Activated CD8-positive, alpha-beta T cell treated with anti-CD3 and anti-CD28 coated beads for 36 hours (primary cell): ENCODE measurements at regions not wholly inside any gene's neighbourhood (a gene's known extent, or its start where the extent isn't known, plus 50 kb on each side); places are given as distances from the start of the nearest gene placed in this dataset.

Experiments used
- ATAC-seq: fragments of 200-7000 bp; cut with Tn5 transposase; one replicate; pipeline ENCODE4 v1.10.0; 2021; ENCODE audit warnings: mild to moderate bottlenecking, moderate library complexity
- CTCF ChIA-PET: fragments of 350-600 bp; sonication (Branson Sonifier 250); formaldehyde crosslinking; loops from one replicate; lab custom pipeline; 2021; ENCODE audit warnings: antibody characterized with exemption; lab: Charles Lee
- POLR2A ChIA-PET: fragments of 350-600 bp; sonication (Branson Sonifier 250); formaldehyde crosslinking; loops from one replicate; lab custom pipeline; 2021; ENCODE audit warnings: antibody characterized with exemption; lab: Charles Lee
- DNase-seq: peaks from one replicate; pipeline ENCODE4 v3.0.0-alpha.2; 2020
- H3K27ac Mint-ChIP-seq: one replicate; pipeline ENCODE4 v1.8.0; 2021; ENCODE audit warnings: mild to moderate bottlenecking, mixed read lengths
- H3K27me3 Mint-ChIP-seq: one replicate; pipeline ENCODE4 v1.8.0; 2021; ENCODE audit warnings: mixed read lengths
- H3K36me3 Mint-ChIP-seq: one replicate; pipeline ENCODE4 v1.8.0; 2021; ENCODE audit warnings: low read depth, mixed read lengths
- H3K4me1 Mint-ChIP-seq: one replicate; pipeline ENCODE4 v1.8.0; 2021; ENCODE audit warnings: low read depth, mixed read lengths
- H3K4me3 Mint-ChIP-seq: one replicate; pipeline ENCODE4 v1.8.0; 2021; ENCODE audit warnings: mild to moderate bottlenecking, moderate library complexity, mixed read lengths
- H3K9me3 Mint-ChIP-seq: one replicate; pipeline ENCODE4 v1.8.0; 2021; ENCODE audit warnings: mixed read lengths
- intact Hi-C: fragments of 100-400 bp; cut with micrococcal nuclease; formaldehyde crosslinking; loops from one replicate; pipeline ENCODE4 v1.10.0; 2022
- TF ChIP-seq, protein P1 (sequence below): fragments of 200-600 bp; IDR thresholded peaks from one replicate; pipeline ENCODE4 v1.8.0; 2022; ENCODE audit warnings: antibody characterized with exemption, mild to moderate bottlenecking

DNA sequence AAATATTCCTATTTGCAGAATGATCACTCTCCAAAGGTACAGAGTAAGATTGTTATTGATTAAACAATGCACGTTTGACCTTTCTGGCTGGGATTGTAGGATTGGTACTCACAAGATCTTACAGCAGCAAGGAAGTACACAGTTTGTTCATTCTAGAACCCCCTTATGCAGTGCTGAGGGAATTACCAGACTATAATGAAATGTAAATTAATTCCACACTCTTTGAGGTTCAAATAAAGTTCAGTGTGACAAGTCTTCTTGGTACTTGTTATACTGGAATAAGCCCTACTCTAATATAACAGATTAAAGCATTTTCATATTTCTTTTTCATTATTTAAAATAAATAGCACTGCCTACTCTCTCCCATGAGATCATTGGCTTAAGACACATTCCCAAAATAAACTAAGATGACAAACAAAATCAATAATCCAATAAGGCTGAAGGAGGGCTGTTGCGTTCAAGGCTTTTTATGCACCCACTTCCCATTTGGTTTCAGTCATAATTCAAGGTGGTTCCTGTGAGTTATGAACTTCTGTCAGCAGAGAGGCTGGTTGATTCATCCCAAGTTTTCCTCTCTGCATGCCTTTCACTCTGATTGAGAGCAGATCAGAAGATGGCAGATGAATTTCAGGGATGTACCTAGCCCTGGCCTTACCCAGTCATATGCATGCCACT lies 881.5 kb downstream of the C6orf118 start:
- POLR2A ChIA-PET, result no interaction called here
- TF ChIP-seq, protein P1, sequence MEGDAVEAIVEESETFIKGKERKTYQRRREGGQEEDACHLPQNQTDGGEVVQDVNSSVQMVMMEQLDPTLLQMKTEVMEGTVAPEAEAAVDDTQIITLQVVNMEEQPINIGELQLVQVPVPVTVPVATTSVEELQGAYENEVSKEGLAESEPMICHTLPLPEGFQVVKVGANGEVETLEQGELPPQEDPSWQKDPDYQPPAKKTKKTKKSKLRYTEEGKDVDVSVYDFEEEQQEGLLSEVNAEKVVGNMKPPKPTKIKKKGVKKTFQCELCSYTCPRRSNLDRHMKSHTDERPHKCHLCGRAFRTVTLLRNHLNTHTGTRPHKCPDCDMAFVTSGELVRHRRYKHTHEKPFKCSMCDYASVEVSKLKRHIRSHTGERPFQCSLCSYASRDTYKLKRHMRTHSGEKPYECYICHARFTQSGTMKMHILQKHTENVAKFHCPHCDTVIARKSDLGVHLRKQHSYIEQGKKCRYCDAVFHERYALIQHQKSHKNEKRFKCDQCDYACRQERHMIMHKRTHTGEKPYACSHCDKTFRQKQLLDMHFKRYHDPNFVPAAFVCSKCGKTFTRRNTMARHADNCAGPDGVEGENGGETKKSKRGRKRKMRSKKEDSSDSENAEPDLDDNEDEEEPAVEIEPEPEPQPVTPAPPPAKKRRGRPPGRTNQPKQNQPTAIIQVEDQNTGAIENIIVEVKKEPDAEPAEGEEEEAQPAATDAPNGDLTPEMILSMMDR, result no peak
- H3K9me3 Mint-ChIP-seq, result peaks cover 11% of the 10 kb centered on the region
- no peaks in the 10 kb centered on the region for H3K27me3 Mint-ChIP-seq
- DNase-seq (no peak), ATAC-seq (no peak)
- no peaks in the 10 kb centered on the region for H3K36me3 Mint-ChIP-seq
- no peak overlapping the region for H3K27ac Mint-ChIP-seq
- CTCF ChIA-PET, result no interaction called here
- intact Hi-C loops, result no loop called here
- no peak overlapping the region for H3K4me3 Mint-ChIP-seq
- no peaks in the 10 kb centered on the region for H3K4me1 Mint-ChIP-seq

DNA sequence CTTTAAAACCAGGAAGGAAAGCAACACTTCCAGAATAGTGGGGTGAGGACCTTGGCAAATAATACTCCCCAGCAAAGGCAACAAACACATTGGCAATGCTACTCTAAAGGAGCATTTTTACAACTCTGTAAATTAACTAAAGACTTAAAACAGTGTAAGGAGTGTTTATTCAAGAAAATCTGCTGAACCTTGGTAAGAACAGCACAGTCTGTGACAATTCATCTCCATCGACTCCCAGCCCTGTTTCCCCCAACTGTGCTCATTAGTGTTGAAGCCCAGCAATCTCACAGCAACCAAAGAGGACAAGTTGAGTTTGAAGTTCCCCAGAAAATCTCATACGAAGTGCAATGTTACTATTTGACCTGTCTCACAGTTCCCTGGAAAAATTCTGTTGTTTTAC lies 884.9 kb downstream of the C6orf118 start:
- TF ChIP-seq, protein P1, result no peak
- no peak for ATAC-seq
- intact Hi-C loops, result no loop called here
- no peaks in the 10 kb centered on the region for H3K27me3 Mint-ChIP-seq
- no peaks in the 10 kb centered on the region for H3K4me1 Mint-ChIP-seq
- POLR2A ChIA-PET, result no interaction called here
- no peaks in the 10 kb centered on the region for H3K36me3 Mint-ChIP-seq
- H3K4me3 Mint-ChIP-seq, result no peak overlapping the region
- CTCF ChIA-PET, result no interaction called here
- peaks cover 24% of the 10 kb centered on the region for H3K9me3 Mint-ChIP-seq
- no peak for DNase-seq
- H3K27ac Mint-ChIP-seq, result no peak overlapping the region

DNA sequence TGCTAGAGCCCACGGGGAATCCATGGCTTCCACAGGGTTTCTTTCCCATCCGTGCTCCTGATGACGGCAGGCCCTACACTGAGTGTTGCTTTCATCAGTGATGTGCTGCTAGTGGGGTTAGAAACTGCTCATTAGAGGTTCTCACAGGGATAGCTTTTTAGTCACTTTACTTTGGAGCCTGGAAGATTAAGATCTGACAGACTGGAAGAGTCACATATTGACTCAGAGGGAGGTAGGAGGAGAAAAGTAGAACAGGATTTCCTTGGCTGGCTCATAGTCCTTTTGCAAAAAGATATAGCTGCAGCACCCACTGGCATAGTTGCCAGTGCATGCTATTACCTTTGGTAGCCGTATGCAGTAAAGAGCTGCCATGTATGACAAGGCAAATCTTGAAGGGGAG lies 890.3 kb downstream of the C6orf118 start:
- Mint-ChIP-seq H3K4me1 (no peaks in the 10 kb centered on the region), H3K27ac (no peak overlapping the region), H3K4me3 (no peak overlapping the region), H3K27me3 (no peaks in the 10 kb centered on the region), H3K9me3 (peaks cover 22% of the 10 kb centered on the region), H3K36me3 (no peaks in the 10 kb centered on the region)
- POLR2A ChIA-PET, result no interaction called here
- intact Hi-C loops, result no loop called here
- CTCF ChIA-PET, result no interaction called here
- DNase-seq (no peak), ATAC-seq (no peak)
- TF ChIP-seq, protein P1, result no peak

DNA sequence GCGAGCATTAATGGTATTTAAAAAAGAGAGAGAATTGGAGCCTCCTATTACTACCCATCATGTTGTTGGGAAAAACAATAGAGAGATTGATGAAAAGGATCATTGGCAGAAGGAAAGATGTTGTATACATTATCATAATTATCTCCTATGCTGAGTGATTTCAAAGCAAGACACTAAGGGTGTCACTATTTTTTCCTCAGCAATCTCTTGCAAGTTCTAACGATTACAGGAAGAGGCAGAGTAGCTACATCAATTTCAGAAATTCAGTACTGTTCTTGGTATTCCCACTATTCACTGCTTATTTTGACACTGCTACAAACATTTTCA lies 891.2 kb downstream of the C6orf118 start:
- intact Hi-C loops, result no loop called here
- Mint-ChIP-seq H3K4me3 (no peak overlapping the region), H3K27me3 (no peaks in the 10 kb centered on the region), H3K9me3 (peaks cover 20% of the 10 kb centered on the region), H3K27ac (no peak overlapping the region), H3K4me1 (no peaks in the 10 kb centered on the region), H3K36me3 (no peaks in the 10 kb centered on the region)
- ChIA-PET POLR2A (no interaction called here), CTCF (no interaction called here)
- ATAC-seq (no peak), DNase-seq (no peak)
- TF ChIP-seq, protein P1, result no peak

DNA sequence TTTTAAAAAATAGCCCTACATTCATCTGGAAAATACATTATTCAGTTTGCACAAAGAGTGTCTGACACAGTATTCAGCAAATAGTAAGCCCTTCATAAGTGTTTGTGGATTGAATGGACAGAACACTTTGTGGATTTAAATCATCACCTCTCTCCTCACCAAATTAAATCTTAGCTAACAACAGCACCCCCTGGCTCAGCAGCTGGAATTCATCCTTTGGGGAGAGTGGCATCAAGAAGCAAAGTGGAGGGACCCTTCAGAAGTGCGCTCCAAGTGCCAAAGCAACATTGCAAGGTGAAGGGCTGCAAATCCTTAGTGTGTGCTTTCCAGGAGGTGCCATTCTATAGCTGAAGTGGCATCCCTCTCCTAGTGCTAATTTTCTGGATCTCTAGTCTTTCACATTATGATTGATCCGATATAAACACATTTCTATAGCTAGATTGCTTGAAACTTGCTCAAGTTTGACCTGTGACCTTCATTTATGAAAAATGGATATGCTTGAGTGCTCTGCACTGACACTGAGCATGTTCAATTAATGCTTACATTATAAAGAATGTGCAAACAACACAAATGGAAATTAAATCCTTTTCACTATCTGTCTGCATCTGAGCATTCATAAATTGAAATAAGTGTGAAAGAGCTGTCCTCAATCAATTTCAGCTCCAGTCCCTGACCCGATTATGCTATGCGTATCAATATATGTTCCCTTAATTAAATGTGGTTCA lies 891.7 kb downstream of the C6orf118 start:
- H3K27me3 Mint-ChIP-seq, result no peaks in the 10 kb centered on the region
- DNase-seq (no peak), ATAC-seq (no peak)
- POLR2A ChIA-PET, result interaction anchor here (0.6 kb wide), 1 partner anchor 517 kb away, joined by 3 read pairs; no protein-coding TSS in a partner anchor
- no peak overlapping the region for H3K4me3 Mint-ChIP-seq
- H3K9me3 Mint-ChIP-seq, result peaks cover 20% of the 10 kb centered on the region
- TF ChIP-seq, protein P1, result no peak
- CTCF ChIA-PET, result no interaction called here
- no peaks in the 10 kb centered on the region for H3K4me1 Mint-ChIP-seq
- H3K27ac Mint-ChIP-seq, result no peak overlapping the region
- intact Hi-C loops, result no loop called here
- H3K36me3 Mint-ChIP-seq, result no peaks in the 10 kb centered on the region
